T-cell (primary cell): ENCODE measurements at regions not wholly inside any gene's neighbourhood (a gene's known extent, or its start where the extent isn't known, plus 50 kb on each side); places are given as distances from the start of the nearest gene placed in this dataset.

Experiments used
- ATAC-seq, 4 experiments: fragments of 200-7000 bp in 3 of 4; fragments of 150-1000 bp in 1 of 4; cut with Tn5 transposase; replicated peaks in 1 of 4; 1 replicate in 3 of 4; 2 replicates in 1 of 4; pipeline ENCODE4 v1.10.0; 2021; ENCODE audit warnings: moderate library complexity in 3 of 4, mild to moderate bottlenecking in 2 of 4, moderate number of reproducible peaks in 1 of 4
- CTCF ChIA-PET, 2 donors: fragments of 300-600 bp; sonication (Branson Sonifier 250); formaldehyde crosslinking; loops; one replicate each; lab custom pipeline; 2022; ENCODE audit warnings: antibody characterized with exemption in 2 of 2; lab: Charles Lee
- POLR2A ChIA-PET, 2 donors: fragments of 300-600 bp; sonication (Branson Sonifier 250); formaldehyde crosslinking; loops; one replicate each; lab custom pipeline; 2022; ENCODE audit warnings: antibody characterized with exemption in 2 of 2; lab: Charles Lee
- DNase-seq, 35 experiments: peaks; one replicate each; pipeline versions ENCODE4 v3.0.0 to v3.0.0-alpha.2; 2013 to 2023
- H3K27ac ChIP-seq: one replicate; pipeline ENCODE4 v1.5.1; 2013; ENCODE audit warnings: low read length
- H3K27me3 ChIP-seq, 2 experiments: replicated peaks in 1 of 2; 1 replicate in 1 of 2; 2 replicates in 1 of 2; pipeline versions ENCODE4 v1.6.1 to v1.7.0; 2013; ENCODE audit warnings: low read length in 1 of 2, mixed read lengths in 1 of 2; ENCODE audit not compliant: control insufficient read depth in 2 of 2, insufficient read depth in 2 of 2; ENCODE audit errors: extremely low read depth in 1 of 2
- H3K36me3 ChIP-seq, 2 donors: 1 replicate in 1 of 2; 2 replicates in 1 of 2; pipeline versions ENCODE4 v1.6.1 to v1.7.0; 2013; ENCODE audit warnings: low read length in 1 of 2; ENCODE audit not compliant: control insufficient read depth in 2 of 2, insufficient read depth in 1 of 2; ENCODE audit errors: extremely low read depth in 1 of 2
- H3K4me1 ChIP-seq, 2 experiments: 1 replicate in 1 of 2; 2 replicates in 1 of 2; pipeline versions ENCODE4 v1.6.1 to v1.7.0; 2013; ENCODE audit warnings: low read length in 2 of 2, mixed read lengths in 1 of 2; ENCODE audit not compliant: insufficient read depth in 2 of 2, control insufficient read depth in 1 of 2; ENCODE audit errors: extremely low read depth in 1 of 2
- H3K4me3 ChIP-seq, 2 donors: 1 replicate in 1 of 2; 2 replicates in 1 of 2; pipeline versions ENCODE4 v1.5.1 to v1.7.0; 2013; ENCODE audit warnings: mild to moderate bottlenecking in 2 of 2, low read length in 1 of 2, moderate library complexity in 1 of 2; ENCODE audit not compliant: control insufficient read depth in 1 of 2; ENCODE audit errors: extremely low read depth in 1 of 2
- H3K9me3 ChIP-seq: 2 replicates; pipeline ENCODE4 v1.7.0; 2013
- H3K27ac Mint-ChIP-seq, 2 donors: one replicate each; pipeline ENCODE4 v1.8.0; 2020 to 2021; ENCODE audit warnings: mild to moderate bottlenecking in 2 of 2, mixed read lengths in 2 of 2
- H3K27me3 Mint-ChIP-seq, 2 donors: one replicate each; pipeline ENCODE4 v1.8.0; 2021 to 2022; ENCODE audit warnings: mixed read lengths in 2 of 2
- H3K36me3 Mint-ChIP-seq: one replicate; pipeline ENCODE4 v1.8.0; 2021; ENCODE audit warnings: mixed read lengths
- H3K4me1 Mint-ChIP-seq, 3 donors: one replicate each; pipeline ENCODE4 v1.8.0; 2020 to 2022; ENCODE audit warnings: mixed read lengths in 3 of 3, mild to moderate bottlenecking in 1 of 3
- H3K4me3 Mint-ChIP-seq, 3 donors: one replicate each; pipeline ENCODE4 v1.8.0; 2020 to 2022; ENCODE audit warnings: mild to moderate bottlenecking in 3 of 3, mixed read lengths in 3 of 3, moderate library complexity in 3 of 3
- H3K9me3 Mint-ChIP-seq, 3 donors: one replicate each; pipeline ENCODE4 v1.8.0; 2020 to 2022; ENCODE audit warnings: mixed read lengths in 3 of 3
- WGBS: methylation state at CpG from one replicate; pipeline ENCODE4 v1.1.5; 2013; ENCODE audit warnings: missing lambda C conversion rate; ENCODE audit not compliant: insufficient coverage; 5-methylcytosine and 5-hydroxymethylcytosine counted together

GRCh38 chr5:114977979-114978573 lies 191.6 kb downstream of the TRIM36 start:
- no peaks in the 10 kb centered on the region for H3K36me3 Mint-ChIP-seq
- peaks cover 3 to 4% of the 10 kb centered on the region in 2 donors for H3K27me3 Mint-ChIP-seq
- no peaks in the 10 kb centered on the region for H3K4me1 ChIP-seq
- DNase-seq (no peak), ATAC-seq (no peak)
- H3K9me3 ChIP-seq, result no peaks in the 10 kb centered on the region
- no CpG with 5 or more reads among the region's 4 CpGs for WGBS
- POLR2A ChIA-PET, result interaction anchor here in 1 of 2 donors (0.6 kb wide), 1 partner anchor 1239 kb away, joined by 3 read pairs; no protein-coding TSS in a partner anchor
- no peak overlapping the region for H3K4me3 ChIP-seq
- no peaks in the 10 kb centered on the region for H3K27me3 ChIP-seq
- H3K4me1 Mint-ChIP-seq, result no peaks in the 10 kb centered on the region
- no peak overlapping the region for H3K27ac Mint-ChIP-seq
- H3K27ac ChIP-seq, result no peak overlapping the region
- no peaks in the 10 kb centered on the region for H3K36me3 ChIP-seq
- no peak overlapping the region for H3K4me3 Mint-ChIP-seq
- CTCF ChIA-PET, result no interaction called here
- peaks cover 0 to 8% (median 2%) of the 10 kb centered on the region in 3 donors for H3K9me3 Mint-ChIP-seq

- Mint-ChIP-seq H3K4me1 (no peaks in the 10 kb centered on the region), H3K27ac (no peak overlapping the region), H3K27me3 (peaks cover 0 to 5% of the 10 kb centered on the region in 2 donors), H3K9me3 (peaks cover 6 to 9% (median 7%) of the 10 kb centered on the region in 3 donors), H3K4me3 (no peak overlapping the region), H3K36me3 (no peaks in the 10 kb centered on the region)
- Histone ChIP-seq H3K4me1 (no peaks in the 10 kb centered on the region), H3K36me3 (no peaks in the 10 kb centered on the region), H3K27me3 (no peaks in the 10 kb centered on the region), H3K27ac (no peak overlapping the region), H3K4me3 (no peak overlapping the region), H3K9me3 (no peaks in the 10 kb centered on the region)
- ChIA-PET CTCF (no interaction called here), POLR2A (no interaction called here)
- no CpG with 5 or more reads among the region's 1 CpG for WGBS
- no peak for DNase-seq
- no peak for ATAC-seq
Measured at GRCh38 chr5:114969482-114969881, 200.2 kb downstream of the TRIM36 start.

GRCh38 chr5:114957384-114957783 lies 212.3 kb downstream of the TRIM36 start:
- POLR2A ChIA-PET, result no interaction called here
- ATAC-seq (no peak), DNase-seq (no peak)
- H3K27me3 Mint-ChIP-seq, result no peaks in the 10 kb centered on the region
- no peaks in the 10 kb centered on the region for H3K27me3 ChIP-seq
- H3K4me1 ChIP-seq, result no peaks in the 10 kb centered on the region
- CTCF ChIA-PET, result no interaction called here
- H3K4me3 ChIP-seq, result no peak overlapping the region
- H3K27ac ChIP-seq, result no peak overlapping the region
- H3K36me3 ChIP-seq, result no peaks in the 10 kb centered on the region
- H3K4me3 Mint-ChIP-seq, result no peak overlapping the region
- H3K27ac Mint-ChIP-seq, result no peak overlapping the region
- 40% methylated on average over 2 of the region's 7 CpGs for WGBS
- no peaks in the 10 kb centered on the region for H3K4me1 Mint-ChIP-seq
- H3K9me3 ChIP-seq, result no peaks in the 10 kb centered on the region
- no peaks in the 10 kb centered on the region for H3K36me3 Mint-ChIP-seq
- peaks cover 0 to 7% (median 7%) of the 10 kb centered on the region in 3 donors for H3K9me3 Mint-ChIP-seq

DNA sequence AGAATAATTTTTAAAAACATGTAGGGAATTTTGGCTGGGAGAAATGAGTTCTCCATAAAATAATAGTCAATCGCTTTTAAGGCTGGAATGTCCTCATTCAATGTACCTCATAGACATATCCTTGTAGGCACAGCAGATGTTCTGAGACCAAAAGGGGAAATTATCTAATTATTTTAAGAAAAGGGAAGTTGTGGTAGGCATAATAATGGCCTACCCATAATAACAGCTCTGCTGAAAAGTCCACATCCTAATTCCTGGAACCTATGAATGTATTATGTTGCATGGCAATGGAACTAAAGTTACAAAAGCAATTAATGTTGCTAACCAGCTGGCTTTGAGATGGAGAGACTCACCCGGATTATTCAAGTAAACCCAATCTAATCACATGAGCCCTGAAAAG lies 216.1 kb downstream of the TRIM36 start:
- Histone ChIP-seq H3K27me3 (no peaks in the 10 kb centered on the region), H3K36me3 (no peaks in the 10 kb centered on the region), H3K4me3 (no peak overlapping the region), H3K4me1 (no peaks in the 10 kb centered on the region), H3K27ac (no peak overlapping the region), H3K9me3 (no peaks in the 10 kb centered on the region)
- ATAC-seq, result no peak
- ChIA-PET CTCF (no interaction called here), POLR2A (no interaction called here)
- no peak overlapping the region for H3K27ac Mint-ChIP-seq
- no peaks in the 10 kb centered on the region for H3K27me3 Mint-ChIP-seq
- peaks cover 0 to 11% (median 7%) of the 10 kb centered on the region in 3 donors for H3K9me3 Mint-ChIP-seq
- WGBS, result no CpG with 5 or more reads among the region's 2 CpGs
- no peaks in the 10 kb centered on the region for H3K4me1 Mint-ChIP-seq
- H3K36me3 Mint-ChIP-seq, result no peaks in the 10 kb centered on the region
- no peak overlapping the region for H3K4me3 Mint-ChIP-seq
- DNase-seq, result no peak

DNA sequence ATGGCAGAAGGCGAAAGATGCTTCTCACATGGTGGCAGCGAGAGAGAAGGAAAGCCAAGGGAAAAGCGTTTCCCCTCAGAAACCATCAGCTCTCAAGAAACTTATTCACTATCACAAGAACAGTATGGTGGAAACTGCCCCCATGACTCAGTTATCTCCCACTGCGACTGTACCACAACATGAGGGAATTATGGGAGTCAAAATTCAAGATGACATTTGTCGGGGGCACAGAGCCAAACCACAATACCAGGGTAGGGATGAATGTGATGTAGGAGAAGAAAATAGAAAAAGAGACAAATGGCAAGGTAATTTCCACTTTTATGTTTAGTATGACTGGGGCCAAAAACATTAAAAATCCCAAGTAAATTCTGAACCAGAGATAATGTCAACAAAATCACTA lies 216.8 kb downstream of the TRIM36 start:
- H3K4me1 ChIP-seq, result no peaks in the 10 kb centered on the region
- ATAC-seq (no peak), DNase-seq (no peak)
- H3K4me3 ChIP-seq, result no peak overlapping the region
- peaks cover 0 to 11% (median 7%) of the 10 kb centered on the region in 3 donors for H3K9me3 Mint-ChIP-seq
- H3K36me3 Mint-ChIP-seq, result no peaks in the 10 kb centered on the region
- H3K27me3 ChIP-seq, result no peaks in the 10 kb centered on the region
- no CpG with 5 or more reads among the region's 5 CpGs for WGBS
- H3K36me3 ChIP-seq, result no peaks in the 10 kb centered on the region
- POLR2A ChIA-PET, result no interaction called here
- no peak overlapping the region for H3K27ac Mint-ChIP-seq
- no peaks in the 10 kb centered on the region for H3K27me3 Mint-ChIP-seq
- H3K4me3 Mint-ChIP-seq, result no peak overlapping the region
- no peaks in the 10 kb centered on the region for H3K9me3 ChIP-seq
- CTCF ChIA-PET, result no interaction called here
- no peak overlapping the region for H3K27ac ChIP-seq
- H3K4me1 Mint-ChIP-seq, result no peaks in the 10 kb centered on the region

DNA sequence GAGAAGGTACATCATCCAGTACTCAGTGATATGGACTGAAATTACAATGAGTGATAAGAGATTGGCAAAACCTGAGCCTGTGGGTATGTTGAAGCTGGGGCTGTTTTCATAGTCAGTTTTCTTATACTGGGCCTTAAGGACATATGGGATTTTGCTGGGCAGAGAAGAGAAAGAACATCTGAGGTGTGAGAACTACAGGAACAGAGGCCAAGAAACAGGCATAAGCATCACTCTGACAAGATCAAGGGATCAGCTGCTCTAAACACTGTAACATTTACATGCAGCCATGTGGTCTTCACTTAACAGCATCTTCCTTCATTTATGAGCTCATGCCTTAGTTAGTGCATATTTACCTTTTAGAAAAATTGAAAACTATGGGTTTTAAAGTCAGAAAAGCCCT lies 220.0 kb downstream of the TRIM36 start:
- Histone ChIP-seq H3K36me3 (no peaks in the 10 kb centered on the region), H3K4me1 (no peaks in the 10 kb centered on the region), H3K27ac (no peak overlapping the region), H3K27me3 (no peaks in the 10 kb centered on the region), H3K9me3 (no peaks in the 10 kb centered on the region), H3K4me3 (no peak overlapping the region)
- CTCF ChIA-PET, result no interaction called here
- Mint-ChIP-seq H3K27me3 (no peaks in the 10 kb centered on the region), H3K9me3 (peaks cover 0 to 11% (median 4%) of the 10 kb centered on the region in 3 donors), H3K4me3 (no peak overlapping the region), H3K4me1 (no peaks in the 10 kb centered on the region), H3K36me3 (no peaks in the 10 kb centered on the region), H3K27ac (no peak overlapping the region)
- ATAC-seq, result no peak
- DNase-seq, result no peak
- POLR2A ChIA-PET, result no interaction called here
